SK-N-SH treated with all-trans-retinoic acid at 6 μM for 48 hours (cell line): ENCODE measurements at regions not wholly inside any gene's neighbourhood (a gene's known extent, or its start where the extent isn't known, plus 50 kb on each side); places are given as distances from the start of the nearest gene placed in this dataset.

Experiments
- ATAC-seq: fragments of 200-7000 bp; cut with Tn5 transposase; 3 replicates; pipeline ENCODE4 v1.9.1; 2020; ENCODE audit warnings: mild to moderate bottlenecking, moderate library complexity
- ARNTL ChIP-seq: fragments of 450-650 bp; formaldehyde crosslinking; IDR thresholded peaks from 2 replicates; pipeline ENCODE4 v1.5.0; 2020; ENCODE audit warnings: low read depth, mild to moderate bottlenecking, moderate library complexity, borderline replicate concordance
- BACH2 ChIP-seq: fragments of 250-450 bp; sonication (Bioruptor Pico); IDR thresholded peaks from 2 replicates; pipeline ENCODE4 v1.9.0; 2021; ENCODE audit warnings: mild to moderate bottlenecking, borderline replicate concordance
- CSDC2 ChIP-seq: fragments of 250-450 bp; sonication (Bioruptor Pico); IDR thresholded peaks from 2 replicates; pipeline ENCODE4 v1.5.0; 2020; ENCODE audit warnings: mild to moderate bottlenecking, moderate library complexity
- ESRRG ChIP-seq: fragments of 250-450 bp; sonication (Bioruptor Pico); IDR thresholded peaks from 2 replicates; pipeline ENCODE4 v1.6.1; 2021; ENCODE audit warnings: mild to moderate bottlenecking
- ISL1 ChIP-seq: fragments of 250-450 bp; sonication (Bioruptor Pico); IDR thresholded peaks from 2 replicates; pipeline ENCODE4 v2.1.2; 2022; ENCODE audit warnings: mild to moderate bottlenecking, moderate library complexity
- OSR1 ChIP-seq: fragments of 250-450 bp; sonication (Bioruptor Pico); IDR thresholded peaks from 2 replicates; pipeline ENCODE4 v1.8.0; 2022; ENCODE audit warnings: moderate library complexity, mild to moderate bottlenecking, inconsistent platforms
- RARB ChIP-seq: fragments of 250-450 bp; sonication (Bioruptor Pico); IDR thresholded peaks from 2 replicates; pipeline ENCODE4 v1.8.0; 2021; ENCODE audit warnings: mild to moderate bottlenecking, moderate library complexity
- SNAI2 ChIP-seq: fragments of 250-450 bp; sonication (Bioruptor Pico); IDR thresholded peaks from 2 replicates; pipeline ENCODE4 v1.5.0; 2020; ENCODE audit warnings: mild to moderate bottlenecking, moderate library complexity
- TOX ChIP-seq: fragments of 250-450 bp; sonication (Bioruptor Pico); IDR thresholded peaks from 2 replicates; pipeline ENCODE4 v1.8.0; 2021; ENCODE audit warnings: mild to moderate bottlenecking, moderate library complexity, borderline replicate concordance
- ZC3H10 ChIP-seq: fragments of 250-450 bp; sonication (Bioruptor Pico); IDR thresholded peaks from 2 replicates; pipeline ENCODE4 v1.5.1; 2021; ENCODE audit warnings: mild to moderate bottlenecking, moderate library complexity
- ZFP3 ChIP-seq: fragments of 250-450 bp; sonication (Bioruptor Pico); IDR thresholded peaks from 2 replicates; pipeline ENCODE4 v1.5.0; 2020; ENCODE audit warnings: mild to moderate bottlenecking, moderate library complexity
- ZFP30 ChIP-seq: fragments of 450-650 bp; formaldehyde crosslinking; IDR thresholded peaks from 2 replicates; pipeline ENCODE4 v1.5.0; 2022; ENCODE audit warnings: mild to moderate bottlenecking, moderate library complexity
- ZNF565 ChIP-seq: fragments of 450-650 bp; formaldehyde crosslinking; conservative IDR thresholded peaks from 2 replicates; pipeline ENCODE4 v1.5.0; 2020; ENCODE audit warnings: low read depth, mild to moderate bottlenecking, moderate library complexity
- ZNF70 ChIP-seq: fragments of 450-650 bp; formaldehyde crosslinking; IDR thresholded peaks from 2 replicates; pipeline ENCODE4 v1.5.0; 2020; ENCODE audit warnings: mild to moderate bottlenecking, moderate library complexity
- ZNF8 ChIP-seq: fragments of 450-650 bp; formaldehyde crosslinking; IDR thresholded peaks from 2 replicates; pipeline ENCODE4 v1.5.0; 2020; ENCODE audit warnings: mild to moderate bottlenecking, moderate library complexity
- TF ChIP-seq, protein P1 (sequence below): fragments of 250-450 bp; sonication (Bioruptor Pico); IDR thresholded peaks from 2 replicates; pipeline ENCODE4 v1.5.1; 2020; ENCODE audit warnings: low read depth, mild to moderate bottlenecking, moderate library complexity
- TF ChIP-seq, protein P2 (sequence below): fragments of 250-450 bp; sonication (Bioruptor Pico); IDR thresholded peaks from 2 replicates; pipeline ENCODE4 v1.8.0; 2020; ENCODE audit warnings: mild to moderate bottlenecking, moderate library complexity, borderline replicate concordance
- TF ChIP-seq, protein P3 (sequence below): fragments of 250-450 bp; sonication (Bioruptor Pico); IDR thresholded peaks from 2 replicates; pipeline ENCODE4 v1.5.1; 2021; ENCODE audit warnings: mild to moderate bottlenecking, moderate library complexity
- TF ChIP-seq, protein P4 (sequence below): fragments of 250-450 bp; sonication (Bioruptor Pico); IDR thresholded peaks from 2 replicates; pipeline ENCODE4 v1.8.0; 2021; ENCODE audit warnings: low read depth, mild to moderate bottlenecking, moderate library complexity, borderline replicate concordance
- TF ChIP-seq, protein P5 (sequence below): fragments of 250-450 bp; sonication (Bioruptor Pico); IDR thresholded peaks from 2 replicates; pipeline ENCODE4 v1.5.0; 2020; ENCODE audit warnings: mild to moderate bottlenecking, moderate library complexity

DNA sequence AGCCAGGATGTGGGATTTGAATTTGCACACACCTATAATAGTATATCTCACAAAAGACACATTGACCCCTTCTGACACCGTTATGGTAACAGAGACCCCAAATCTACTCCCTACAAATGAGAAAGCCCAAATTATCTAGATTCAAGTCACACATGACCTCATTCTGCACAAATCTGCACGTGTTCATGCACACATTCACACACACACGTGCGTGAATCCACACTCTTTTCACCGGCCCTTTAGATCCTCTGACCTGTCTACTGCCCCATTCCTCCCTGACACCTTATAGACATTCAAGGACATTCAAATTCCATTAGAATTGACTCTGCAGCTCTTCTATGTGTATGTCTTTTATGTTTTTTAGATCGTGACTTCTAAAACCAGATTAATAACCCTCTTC, 627.8 kb upstream of the ID2 start:
- TF ChIP-seq ZNF8 (CRISPR knock-in tag) (no peak), OSR1 (CRISPR knock-in tag) (no peak), ESRRG (CRISPR knock-in tag) (no peak), CSDC2 (CRISPR knock-in tag) (no peak), ISL1 (CRISPR knock-in tag) (no peak), RARB (CRISPR knock-in tag) (no peak), ZC3H10 (CRISPR knock-in tag) (no peak), ZFP3 (CRISPR knock-in tag) (no peak), ARNTL (no peak), ZNF70 (no peak)
- TF ChIP-seq, protein P1, sequence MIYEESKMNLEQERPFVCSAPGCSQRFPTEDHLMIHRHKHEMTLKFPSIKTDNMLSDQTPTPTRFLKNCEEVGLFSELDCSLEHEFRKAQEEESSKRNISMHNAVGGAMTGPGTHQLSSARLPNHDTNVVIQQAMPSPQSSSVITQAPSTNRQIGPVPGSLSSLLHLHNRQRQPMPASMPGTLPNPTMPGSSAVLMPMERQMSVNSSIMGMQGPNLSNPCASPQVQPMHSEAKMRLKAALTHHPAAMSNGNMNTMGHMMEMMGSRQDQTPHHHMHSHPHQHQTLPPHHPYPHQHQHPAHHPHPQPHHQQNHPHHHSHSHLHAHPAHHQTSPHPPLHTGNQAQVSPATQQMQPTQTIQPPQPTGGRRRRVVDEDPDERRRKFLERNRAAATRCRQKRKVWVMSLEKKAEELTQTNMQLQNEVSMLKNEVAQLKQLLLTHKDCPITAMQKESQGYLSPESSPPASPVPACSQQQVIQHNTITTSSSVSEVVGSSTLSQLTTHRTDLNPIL (CRISPR knock-in tag): no peak
- TF ChIP-seq, protein P2, sequence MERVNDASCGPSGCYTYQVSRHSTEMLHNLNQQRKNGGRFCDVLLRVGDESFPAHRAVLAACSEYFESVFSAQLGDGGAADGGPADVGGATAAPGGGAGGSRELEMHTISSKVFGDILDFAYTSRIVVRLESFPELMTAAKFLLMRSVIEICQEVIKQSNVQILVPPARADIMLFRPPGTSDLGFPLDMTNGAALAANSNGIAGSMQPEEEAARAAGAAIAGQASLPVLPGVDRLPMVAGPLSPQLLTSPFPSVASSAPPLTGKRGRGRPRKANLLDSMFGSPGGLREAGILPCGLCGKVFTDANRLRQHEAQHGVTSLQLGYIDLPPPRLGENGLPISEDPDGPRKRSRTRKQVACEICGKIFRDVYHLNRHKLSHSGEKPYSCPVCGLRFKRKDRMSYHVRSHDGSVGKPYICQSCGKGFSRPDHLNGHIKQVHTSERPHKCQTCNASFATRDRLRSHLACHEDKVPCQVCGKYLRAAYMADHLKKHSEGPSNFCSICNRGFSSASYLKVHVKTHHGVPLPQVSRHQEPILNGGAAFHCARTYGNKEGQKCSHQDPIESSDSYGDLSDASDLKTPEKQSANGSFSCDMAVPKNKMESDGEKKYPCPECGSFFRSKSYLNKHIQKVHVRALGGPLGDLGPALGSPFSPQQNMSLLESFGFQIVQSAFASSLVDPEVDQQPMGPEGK (CRISPR knock-in tag): no peak
- TF ChIP-seq, protein P3, sequence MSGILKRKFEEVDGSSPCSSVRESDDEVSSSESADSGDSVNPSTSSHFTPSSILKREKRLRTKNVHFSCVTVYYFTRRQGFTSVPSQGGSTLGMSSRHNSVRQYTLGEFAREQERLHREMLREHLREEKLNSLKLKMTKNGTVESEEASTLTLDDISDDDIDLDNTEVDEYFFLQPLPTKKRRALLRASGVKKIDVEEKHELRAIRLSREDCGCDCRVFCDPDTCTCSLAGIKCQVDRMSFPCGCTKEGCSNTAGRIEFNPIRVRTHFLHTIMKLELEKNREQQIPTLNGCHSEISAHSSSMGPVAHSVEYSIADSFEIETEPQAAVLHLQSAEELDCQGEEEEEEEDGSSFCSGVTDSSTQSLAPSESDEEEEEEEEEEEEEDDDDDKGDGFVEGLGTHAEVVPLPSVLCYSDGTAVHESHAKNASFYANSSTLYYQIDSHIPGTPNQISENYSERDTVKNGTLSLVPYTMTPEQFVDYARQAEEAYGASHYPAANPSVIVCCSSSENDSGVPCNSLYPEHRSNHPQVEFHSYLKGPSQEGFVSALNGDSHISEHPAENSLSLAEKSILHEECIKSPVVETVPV (CRISPR knock-in tag): no peak
- no peak for ATAC-seq

DNA sequence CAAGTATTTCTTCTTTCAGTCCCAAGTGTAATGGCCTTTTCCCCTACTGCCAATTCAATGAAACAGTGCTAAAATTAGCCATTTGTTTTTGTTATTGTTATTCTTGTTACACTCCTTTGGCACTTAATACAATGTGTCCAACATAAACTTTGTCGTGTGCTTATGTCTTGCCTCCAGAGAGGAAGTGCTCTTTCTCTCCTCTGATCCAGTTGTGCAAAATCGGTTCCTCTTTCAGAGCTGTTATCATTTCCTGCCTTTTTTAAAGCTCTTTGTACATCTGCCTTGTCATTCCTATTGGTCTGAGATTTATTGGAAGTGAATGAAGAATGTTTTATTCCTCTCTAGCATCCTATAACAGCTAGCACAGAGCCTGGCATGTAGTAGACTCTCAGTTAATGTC, 623.2 kb upstream of the ID2 start:
- TF ChIP-seq SNAI2 (CRISPR knock-in tag): no peak
- TF ChIP-seq, protein P4, sequence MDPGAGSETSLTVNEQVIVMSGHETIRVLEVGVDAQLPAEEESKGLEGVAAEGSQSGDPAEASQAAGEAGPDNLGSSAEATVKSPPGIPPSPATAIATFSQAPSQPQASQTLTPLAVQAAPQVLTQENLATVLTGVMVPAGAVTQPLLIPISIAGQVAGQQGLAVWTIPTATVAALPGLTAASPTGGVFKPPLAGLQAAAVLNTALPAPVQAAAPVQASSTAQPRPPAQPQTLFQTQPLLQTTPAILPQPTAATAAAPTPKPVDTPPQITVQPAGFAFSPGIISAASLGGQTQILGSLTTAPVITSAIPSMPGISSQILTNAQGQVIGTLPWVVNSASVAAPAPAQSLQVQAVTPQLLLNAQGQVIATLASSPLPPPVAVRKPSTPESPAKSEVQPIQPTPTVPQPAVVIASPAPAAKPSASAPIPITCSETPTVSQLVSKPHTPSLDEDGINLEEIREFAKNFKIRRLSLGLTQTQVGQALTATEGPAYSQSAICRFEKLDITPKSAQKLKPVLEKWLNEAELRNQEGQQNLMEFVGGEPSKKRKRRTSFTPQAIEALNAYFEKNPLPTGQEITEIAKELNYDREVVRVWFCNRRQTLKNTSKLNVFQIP: no peak
- ATAC-seq: no peak

DNA sequence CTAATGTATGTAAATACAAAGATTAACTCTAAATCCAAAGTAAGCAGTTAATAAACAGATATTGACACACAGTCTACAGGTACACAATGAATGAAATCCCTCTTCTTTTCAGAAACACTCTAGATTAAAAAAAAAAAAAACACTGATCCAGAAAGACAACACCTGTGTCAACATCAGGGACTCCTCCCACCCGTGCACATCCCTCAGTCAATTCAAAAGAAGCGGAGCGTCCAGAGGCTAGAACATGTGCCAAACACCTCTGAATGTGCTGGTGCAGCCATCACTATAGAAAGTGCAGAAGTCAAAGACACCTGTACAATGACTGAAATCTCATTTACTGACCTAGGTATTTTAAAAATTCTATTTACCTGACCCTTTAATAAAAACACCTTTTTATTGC, 622.6 kb upstream of the ID2 start:
- ATAC-seq: no peak
- TF ChIP-seq TOX (CRISPR knock-in tag) (no peak), ESRRG (CRISPR knock-in tag) (no peak), CSDC2 (CRISPR knock-in tag) (no peak), OSR1 (CRISPR knock-in tag) (no peak), ZNF8 (CRISPR knock-in tag) (no peak), ZFP30 (CRISPR knock-in tag) (no peak), SNAI2 (CRISPR knock-in tag) (no peak), BACH2 (no peak), ZNF565 (CRISPR knock-in tag) (no peak), ZC3H10 (CRISPR knock-in tag) (no peak), ARNTL (no peak)
- TF ChIP-seq, protein P1 (CRISPR knock-in tag): no peak
- TF ChIP-seq, protein P5, sequence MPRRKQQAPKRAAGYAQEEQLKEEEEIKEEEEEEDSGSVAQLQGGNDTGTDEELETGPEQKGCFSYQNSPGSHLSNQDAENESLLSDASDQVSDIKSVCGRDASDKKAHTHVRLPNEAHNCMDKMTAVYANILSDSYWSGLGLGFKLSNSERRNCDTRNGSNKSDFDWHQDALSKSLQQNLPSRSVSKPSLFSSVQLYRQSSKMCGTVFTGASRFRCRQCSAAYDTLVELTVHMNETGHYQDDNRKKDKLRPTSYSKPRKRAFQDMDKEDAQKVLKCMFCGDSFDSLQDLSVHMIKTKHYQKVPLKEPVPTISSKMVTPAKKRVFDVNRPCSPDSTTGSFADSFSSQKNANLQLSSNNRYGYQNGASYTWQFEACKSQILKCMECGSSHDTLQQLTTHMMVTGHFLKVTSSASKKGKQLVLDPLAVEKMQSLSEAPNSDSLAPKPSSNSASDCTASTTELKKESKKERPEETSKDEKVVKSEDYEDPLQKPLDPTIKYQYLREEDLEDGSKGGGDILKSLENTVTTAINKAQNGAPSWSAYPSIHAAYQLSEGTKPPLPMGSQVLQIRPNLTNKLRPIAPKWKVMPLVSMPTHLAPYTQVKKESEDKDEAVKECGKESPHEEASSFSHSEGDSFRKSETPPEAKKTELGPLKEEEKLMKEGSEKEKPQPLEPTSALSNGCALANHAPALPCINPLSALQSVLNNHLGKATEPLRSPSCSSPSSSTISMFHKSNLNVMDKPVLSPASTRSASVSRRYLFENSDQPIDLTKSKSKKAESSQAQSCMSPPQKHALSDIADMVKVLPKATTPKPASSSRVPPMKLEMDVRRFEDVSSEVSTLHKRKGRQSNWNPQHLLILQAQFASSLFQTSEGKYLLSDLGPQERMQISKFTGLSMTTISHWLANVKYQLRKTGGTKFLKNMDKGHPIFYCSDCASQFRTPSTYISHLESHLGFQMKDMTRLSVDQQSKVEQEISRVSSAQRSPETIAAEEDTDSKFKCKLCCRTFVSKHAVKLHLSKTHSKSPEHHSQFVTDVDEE (CRISPR knock-in tag): no peak
- TF ChIP-seq, protein P4: no peak
- TF ChIP-seq, protein P3 (CRISPR knock-in tag): no peak
- TF ChIP-seq, all 23 proteins: peak for 0
